WTC11 (cell line): ENCODE measurements at regions not wholly inside any gene's neighbourhood (a gene's known extent, or its start where the extent isn't known, plus 50 kb on each side); places are given as distances from the start of the nearest gene placed in this dataset.

Source experiments
- ATAC-seq: fragments of 200-7000 bp; cut with Tn5 transposase; 2 replicates; pipeline ENCODE4 v1.10.0; 2021; ENCODE audit warnings: mild to moderate bottlenecking, moderate library complexity
- CTCF ChIA-PET: fragments of 300-600 bp; sonication (Branson Sonifier 250); formaldehyde crosslinking; loops from one replicate; lab custom pipeline; 2021; ENCODE audit warnings: antibody characterized with exemption; lab: Charles Lee
- POLR2A ChIA-PET: fragments of 350-600 bp; sonication (Branson Sonifier 250); formaldehyde crosslinking; loops from one replicate; lab custom pipeline; 2021; ENCODE audit warnings: antibody characterized with exemption; lab: Charles Lee
- DNase-seq: peaks from one replicate; pipeline ENCODE4 v3.0.0; 2021; ENCODE audit warnings: low spot score
- H3K27ac Mint-ChIP-seq: 2 replicates; pipeline ENCODE4 v1.8.0; 2021; ENCODE audit warnings: mixed read lengths
- H3K27me3 Mint-ChIP-seq: 2 replicates; pipeline ENCODE4 v1.8.0; 2021; ENCODE audit warnings: low read depth, mild to moderate bottlenecking, moderate library complexity, mixed read lengths
- H3K36me3 Mint-ChIP-seq: 2 replicates; pipeline ENCODE4 v1.8.0; 2021; ENCODE audit warnings: mixed read lengths
- H3K4me1 Mint-ChIP-seq: 2 replicates; pipeline ENCODE4 v1.8.0; 2022; ENCODE audit warnings: mixed read lengths
- H3K4me3 Mint-ChIP-seq: 2 replicates; pipeline ENCODE4 v1.8.0; 2021; ENCODE audit warnings: mild to moderate bottlenecking, moderate library complexity, mixed read lengths
- H3K9me3 Mint-ChIP-seq: 2 replicates; pipeline ENCODE4 v1.8.0; 2021; ENCODE audit warnings: mixed read lengths
- E2F1 ChIP-seq: sonication (generic); formaldehyde crosslinking; IDR thresholded peaks from 2 replicates; pipeline ENCODE4 v1.8.0; 2022; ENCODE audit warnings: mild to moderate bottlenecking, missing genetic modification reagents
- FOXP4 ChIP-seq: sonication (generic); formaldehyde crosslinking; IDR thresholded peaks from 2 replicates; pipeline ENCODE4 v1.8.0; 2022; ENCODE audit warnings: mild to moderate bottlenecking, missing genetic modification reagents
- GABPB1 ChIP-seq: sonication (generic); formaldehyde crosslinking; IDR thresholded peaks from 2 replicates; pipeline ENCODE4 v1.8.1; 2023; ENCODE audit warnings: mild to moderate bottlenecking, missing genetic modification reagents
- GRHL2 ChIP-seq: fragments of 250-450 bp; sonication (Bioruptor Pico); IDR thresholded peaks from 2 replicates; pipeline ENCODE4 v1.8.0; 2022; ENCODE audit warnings: mild to moderate bottlenecking, moderate library complexity; ENCODE audit not compliant: insufficient replicate concordance, severe bottlenecking
- HMGA2 ChIP-seq: fragments of 250-450 bp; sonication (Bioruptor Pico); IDR thresholded peaks from 2 replicates; pipeline ENCODE4 v1.4.0; 2021; ENCODE audit warnings: mild to moderate bottlenecking, moderate library complexity
- HMGXB4 ChIP-seq: sonication (generic); formaldehyde crosslinking; IDR thresholded peaks from 2 replicates; pipeline ENCODE4 v1.8.1; 2023; ENCODE audit warnings: mild to moderate bottlenecking, moderate library complexity, missing genetic modification reagents
- JUN ChIP-seq: sonication (generic); formaldehyde crosslinking; IDR thresholded peaks from 2 replicates; pipeline ENCODE4 v1.8.0; 2023; ENCODE audit warnings: mild to moderate bottlenecking, missing genetic modification reagents
- NR3C1 ChIP-seq: sonication (generic); formaldehyde crosslinking; conservative IDR thresholded peaks from 2 replicates; pipeline ENCODE4 v1.8.1; 2023; ENCODE audit warnings: low read depth, mild to moderate bottlenecking, missing genetic modification reagents
- SMAD3 ChIP-seq: sonication (generic); formaldehyde crosslinking; IDR thresholded peaks from 2 replicates; pipeline ENCODE4 v1.8.0; 2022; ENCODE audit warnings: missing genetic modification reagents, mild to moderate bottlenecking, borderline replicate concordance
- SMAD4 ChIP-seq: sonication (generic); formaldehyde crosslinking; IDR thresholded peaks from 2 replicates; pipeline ENCODE4 v1.8.0; 2022; ENCODE audit warnings: mild to moderate bottlenecking, missing genetic modification reagents
- SOX15 ChIP-seq: fragments of 250-450 bp; sonication (Bioruptor Pico); IDR thresholded peaks from 2 replicates; pipeline ENCODE4 v1.9.0; 2021; ENCODE audit warnings: mild to moderate bottlenecking
- TEAD1 ChIP-seq: sonication (generic); formaldehyde crosslinking; IDR thresholded peaks from 2 replicates; pipeline ENCODE4 v1.8.0; 2022; ENCODE audit warnings: mild to moderate bottlenecking, missing genetic modification reagents
- ZNF671 ChIP-seq: fragments of 250-450 bp; sonication (Bioruptor Pico); IDR thresholded peaks from 2 replicates; pipeline ENCODE4 v1.8.0; 2021; ENCODE audit warnings: mild to moderate bottlenecking
- TF ChIP-seq, protein P1 (sequence below): sonication (generic); formaldehyde crosslinking; IDR thresholded peaks from 2 replicates; pipeline ENCODE4 v1.8.1; 2023; ENCODE audit warnings: mild to moderate bottlenecking, missing genetic modification reagents, moderate library complexity
- TF ChIP-seq, protein P2 (sequence below): sonication (generic); formaldehyde crosslinking; IDR thresholded peaks from 2 replicates; pipeline ENCODE4 v1.8.1; 2022; ENCODE audit warnings: low read depth, mild to moderate bottlenecking, moderate library complexity, missing genetic modification reagents, borderline replicate concordance

DNA sequence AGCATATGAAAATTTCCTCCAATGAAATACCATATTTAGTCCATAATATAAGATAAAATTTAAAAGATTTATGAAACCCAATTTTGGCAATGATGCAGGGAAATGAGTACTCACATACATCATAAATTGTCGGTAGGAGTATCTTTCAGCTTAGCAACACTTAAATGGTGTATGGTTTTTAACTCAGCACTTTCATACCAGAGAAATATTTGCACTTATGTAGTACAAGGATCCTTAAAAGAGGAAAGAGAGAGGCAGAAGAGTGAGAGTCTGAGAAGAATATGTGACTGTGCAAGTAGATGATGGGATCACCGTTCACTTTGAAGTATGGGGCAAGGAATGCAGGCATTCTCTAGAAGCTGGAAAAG lies 379.3 kb upstream of the DCN start (continued):
- TF ChIP-seq SOX15 (CRISPR knock-in tag): no peak
- no peak for TF ChIP-seq SMAD3

- no peak for DNase-seq
- POLR2A ChIA-PET: no interaction called here
- CTCF ChIA-PET: no interaction called here
- no peaks in the 10 kb centered on the region for H3K36me3 Mint-ChIP-seq
- ATAC-seq: no peak
- peaks cover 15% of the 10 kb centered on the region for H3K9me3 Mint-ChIP-seq
- no peak overlapping the region for H3K27ac Mint-ChIP-seq
- H3K27me3 Mint-ChIP-seq: no peaks in the 10 kb centered on the region
- H3K4me3 Mint-ChIP-seq: no peak overlapping the region
- H3K4me1 Mint-ChIP-seq: peaks cover 4% of the 10 kb centered on the region; the same call in 1 of the 2 replicates
- no peak for TF ChIP-seq FOXP4 (CRISPR knock-in tag)
- no peak for TF ChIP-seq GABPB1
- no peak for TF ChIP-seq HMGXB4 (CRISPR knock-in tag)
- no peak for TF ChIP-seq GRHL2 (CRISPR knock-in tag)
- no peak for TF ChIP-seq ZNF671 (CRISPR knock-in tag)
- no peak for TF ChIP-seq HMGA2 (CRISPR knock-in tag)
These were observed 378.8 kb upstream of the DCN start for GRCh38 chr12:91561301-91561957.

- TF ChIP-seq, protein P1, sequence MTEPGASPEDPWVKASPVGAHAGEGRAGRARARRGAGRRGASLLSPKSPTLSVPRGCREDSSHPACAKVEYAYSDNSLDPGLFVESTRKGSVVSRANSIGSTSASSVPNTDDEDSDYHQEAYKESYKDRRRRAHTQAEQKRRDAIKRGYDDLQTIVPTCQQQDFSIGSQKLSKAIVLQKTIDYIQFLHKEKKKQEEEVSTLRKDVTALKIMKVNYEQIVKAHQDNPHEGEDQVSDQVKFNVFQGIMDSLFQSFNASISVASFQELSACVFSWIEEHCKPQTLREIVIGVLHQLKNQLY (CRISPR knock-in tag): no peak
- TF ChIP-seq E2F1 (no peak), SMAD4 (CRISPR knock-in tag) (no peak), TEAD1 (CRISPR knock-in tag) (no peak), NR3C1 (CRISPR knock-in tag) (no peak), JUN (CRISPR knock-in tag) (no peak)
- TF ChIP-seq, protein P2, sequence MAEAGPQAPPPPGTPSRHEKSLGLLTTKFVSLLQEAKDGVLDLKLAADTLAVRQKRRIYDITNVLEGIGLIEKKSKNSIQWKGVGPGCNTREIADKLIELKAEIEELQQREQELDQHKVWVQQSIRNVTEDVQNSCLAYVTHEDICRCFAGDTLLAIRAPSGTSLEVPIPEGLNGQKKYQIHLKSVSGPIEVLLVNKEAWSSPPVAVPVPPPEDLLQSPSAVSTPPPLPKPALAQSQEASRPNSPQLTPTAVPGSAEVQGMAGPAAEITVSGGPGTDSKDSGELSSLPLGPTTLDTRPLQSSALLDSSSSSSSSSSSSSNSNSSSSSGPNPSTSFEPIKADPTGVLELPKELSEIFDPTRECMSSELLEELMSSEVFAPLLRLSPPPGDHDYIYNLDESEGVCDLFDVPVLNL (CRISPR knock-in tag): no peak
- Mint-ChIP-seq H3K9me3 (peaks cover 15% of the 10 kb centered on the region), H3K36me3 (no peaks in the 10 kb centered on the region), H3K27me3 (no peaks in the 10 kb centered on the region), H3K4me1 (no peaks in the 10 kb centered on the region), H3K4me3 (no peak overlapping the region), H3K27ac (no peak overlapping the region)
- ATAC-seq (no peak), DNase-seq (no peak)
- ChIA-PET CTCF (no interaction called here), POLR2A (no interaction called here)
These were observed 374.3 kb upstream of the DCN start for GRCh38 chr12:91556909-91557308.
